GM23338 (cell line): ENCODE measurements at regions not wholly inside any gene's neighbourhood (a gene's known extent, or its start where the extent isn't known, plus 50 kb on each side); places are given as distances from the start of the nearest gene placed in this dataset.

Source experiments
- ATAC-seq: fragments of 200-7000 bp; cut with Tn5 transposase; 3 replicates; pipeline ENCODE4 v1.9.1; 2020
- DNase-seq: peaks from one replicate; pipeline ENCODE4 v3.0.0-alpha.2; 2015; ENCODE audit warnings: low spot score
- H2AFZ ChIP-seq: fragments of 200-600 bp; sonication (generic); 2 replicates; pipeline ENCODE4 v1.8.0; 2016; ENCODE audit warnings: antibody characterized with exemption, mild to moderate bottlenecking, moderate library complexity
- H3F3A ChIP-seq: fragments of 200-600 bp; sonication (generic); replicated peaks from 2 replicates; pipeline ENCODE4 v1.8.0; 2017; ENCODE audit warnings: antibody characterized with exemption, mixed run types, low read depth
- H3K27ac ChIP-seq: fragments of 200-600 bp; sonication (generic); 2 replicates; pipeline ENCODE4 v1.6.1; 2016; ENCODE audit warnings: low read depth
- H3K27me3 ChIP-seq: fragments of 200-600 bp; sonication (generic); 2 replicates; pipeline ENCODE4 v1.8.0; 2016; ENCODE audit warnings: mild to moderate bottlenecking, mixed run types, moderate library complexity; ENCODE audit not compliant: insufficient read depth
- H3K36me3 ChIP-seq: fragments of 200-600 bp; sonication (generic); 2 replicates; pipeline ENCODE4 v1.8.0; 2016; ENCODE audit warnings: mild to moderate bottlenecking; ENCODE audit not compliant: insufficient read depth
- H3K4me1 ChIP-seq: fragments of 200-600 bp; sonication (generic); 2 replicates; pipeline ENCODE4 v1.8.0; 2016; ENCODE audit warnings: mild to moderate bottlenecking, moderate library complexity; ENCODE audit not compliant: insufficient read depth
- H3K4me2 ChIP-seq: fragments of 200-600 bp; sonication (generic); 2 replicates; pipeline ENCODE4 v1.7.1; 2017; ENCODE audit warnings: mixed run types
- H3K4me3 ChIP-seq: fragments of 200-600 bp; sonication (generic); 2 replicates; pipeline ENCODE4 v1.6.1; 2016; ENCODE audit warnings: mixed run types
- H3K79me2 ChIP-seq: fragments of 200-600 bp; sonication (generic); replicated peaks from 2 replicates; pipeline ENCODE4 v1.8.0; 2017; ENCODE audit warnings: mild to moderate bottlenecking; ENCODE audit not compliant: insufficient read depth
- H3K9me2 ChIP-seq: fragments of 200-600 bp; sonication (generic); 2 replicates; pipeline ENCODE4 v1.8.0; 2017; ENCODE audit not compliant: insufficient read depth
- H4K20me1 ChIP-seq: fragments of 200-600 bp; sonication (generic); replicated peaks from 2 replicates; pipeline ENCODE4 v1.8.0; 2017; ENCODE audit warnings: mild to moderate bottlenecking; ENCODE audit not compliant: insufficient read depth
- H3K27ac Mint-ChIP-seq: 2 replicates; pipeline ENCODE4 v1.8.0; 2020; ENCODE audit warnings: inconsistent platforms, mild to moderate bottlenecking, moderate library complexity, mixed read lengths
- H3K27me3 Mint-ChIP-seq: 3 replicates; pipeline ENCODE4 v1.8.0; 2022; ENCODE audit warnings: low read depth, mild to moderate bottlenecking, moderate library complexity, mixed read lengths, inconsistent platforms; ENCODE audit not compliant: insufficient read depth, poor library complexity
- H3K36me3 Mint-ChIP-seq: 3 replicates; pipeline ENCODE4 v1.8.0; 2021; ENCODE audit warnings: low read depth, mild to moderate bottlenecking, inconsistent platforms, moderate library complexity, mixed read lengths
- H3K4me1 Mint-ChIP-seq: 3 replicates; pipeline ENCODE4 v1.8.0; 2020; ENCODE audit warnings: mild to moderate bottlenecking, inconsistent platforms, mixed read lengths
- H3K4me3 Mint-ChIP-seq: 3 replicates; pipeline ENCODE4 v1.8.0; 2021; ENCODE audit warnings: moderate library complexity, mild to moderate bottlenecking, inconsistent platforms, mixed read lengths
- H3K9me3 Mint-ChIP-seq: 3 replicates; pipeline ENCODE4 v1.8.0; 2020; ENCODE audit warnings: moderate library complexity, mild to moderate bottlenecking, inconsistent platforms, mixed read lengths
- CTCF ChIP-seq, 2 experiments: fragments of 200-600 bp in 1 of 2; sonication (generic) in 1 of 2; conservative IDR thresholded peaks; 2 replicates each; pipeline versions ENCODE4 v1.5.1 to v1.6.1; 2016 to 2017; ENCODE audit warnings: antibody characterized with exemption in 2 of 2, low read depth in 2 of 2, mild to moderate bottlenecking in 2 of 2, moderate library complexity in 1 of 2
- EZH2phosphoT487 ChIP-seq: fragments of 200-600 bp; sonication (generic); IDR thresholded peaks from one replicate; pipeline ENCODE4 v1.8.1; 2018; ENCODE audit warnings: antibody characterized with exemption; ENCODE audit not compliant: unreplicated experiment
- POLR2AphosphoS5 ChIP-seq: IDR thresholded peaks from 2 replicates; pipeline ENCODE4 v1.6.1; 2016; ENCODE audit warnings: antibody characterized with exemption, low read depth
- STAT1 ChIP-seq: IDR thresholded peaks from one replicate; pipeline ENCODE4 v1.6.1; 2016; ENCODE audit warnings: antibody characterized with exemption; ENCODE audit not compliant: unreplicated experiment
- ZNF114 ChIP-seq: fragments of 250-450 bp; sonication (Bioruptor Pico); IDR thresholded peaks from 2 replicates; pipeline ENCODE4 v1.5.0; 2020; ENCODE audit warnings: mild to moderate bottlenecking, moderate library complexity
- ZNF462 ChIP-seq: fragments of 250-450 bp; sonication (Bioruptor Pico); IDR thresholded peaks from 2 replicates; pipeline ENCODE4 v1.5.0; 2020; ENCODE audit warnings: mild to moderate bottlenecking, moderate library complexity
- TF ChIP-seq, protein P1 (sequence below): IDR thresholded peaks from 2 replicates; pipeline ENCODE4 v1.6.1; 2016; ENCODE audit warnings: antibody characterized with exemption

DNA sequence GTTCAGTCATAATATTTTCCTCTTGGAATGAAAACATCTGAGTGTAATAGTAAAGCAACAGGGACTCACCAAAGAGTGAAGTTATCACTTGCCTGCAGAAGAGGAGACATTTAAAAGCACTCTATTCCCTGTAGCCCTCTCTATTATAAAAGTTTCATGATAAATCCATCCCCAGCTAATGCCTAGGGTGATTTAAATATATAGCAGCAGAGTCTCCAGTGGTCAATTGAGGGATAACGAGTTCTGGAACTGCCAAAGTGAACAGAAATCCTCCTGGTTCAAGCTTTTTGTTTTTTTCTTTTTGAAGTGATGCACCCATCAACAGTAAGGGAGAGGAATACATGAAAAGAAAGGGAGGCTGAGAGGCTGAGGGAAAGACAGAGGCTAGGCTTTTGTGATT lies 87.3 kb downstream of the EVX1 start:
- H3K27ac Mint-ChIP-seq = no peak overlapping the region
- no peak overlapping the region for H3K4me3 Mint-ChIP-seq
- no peaks in the 10 kb centered on the region for H3K79me2 ChIP-seq
- H3K4me3 ChIP-seq = no peak overlapping the region
- no peaks in the 10 kb centered on the region for H4K20me1 ChIP-seq
- H3K27me3 ChIP-seq = no peaks in the 10 kb centered on the region
- H3K4me2 ChIP-seq = no peak overlapping the region
- no peaks in the 10 kb centered on the region for H3K4me1 Mint-ChIP-seq
- no peaks in the 10 kb centered on the region for H3K36me3 Mint-ChIP-seq
- DNase-seq = peak; percentile 28
- H3K9me3 Mint-ChIP-seq = peaks cover 4% of the 10 kb centered on the region; the same call in 1 of the 3 replicates
- no peaks in the 10 kb centered on the region for H3F3A ChIP-seq
- H3K27me3 Mint-ChIP-seq = no peaks in the 10 kb centered on the region
- no peak overlapping the region for H2AFZ ChIP-seq
- no peaks in the 10 kb centered on the region for H3K36me3 ChIP-seq
- H3K9me2 ChIP-seq = peaks cover 3% of the 10 kb centered on the region
- ATAC-seq = no peak; the same call in 2 of the 3 replicates
- no peaks in the 10 kb centered on the region for H3K4me1 ChIP-seq
- TF ChIP-seq CTCF (conservative IDR thresholded peaks at IDR 0.05; ENCODE audit: low read depth in 2 of 2) = peak; percentile 8 to 42; a peak in 1 of 4 replicates
- no peak for TF ChIP-seq STAT1
- no peak overlapping the region for H3K27ac ChIP-seq

DNA sequence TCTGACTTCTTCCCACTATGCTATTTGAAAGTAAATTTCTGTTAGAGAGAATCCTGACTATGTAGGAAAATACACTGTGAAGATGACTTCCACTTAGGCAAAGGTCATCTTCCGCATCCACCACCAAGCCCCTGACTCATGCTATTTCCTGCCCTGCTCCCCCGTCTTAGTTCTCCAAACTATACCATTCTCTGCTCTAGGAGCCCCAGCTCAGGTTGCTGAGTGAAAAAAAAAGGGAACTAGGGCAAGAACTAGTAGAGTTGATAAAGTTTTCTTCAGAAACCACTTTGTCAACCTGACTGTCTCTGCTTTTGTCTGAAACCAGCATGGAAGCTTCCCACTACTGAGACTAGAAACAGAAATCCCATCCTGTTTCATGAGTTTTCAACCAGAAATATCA lies 96.9 kb downstream of the EVX1 start:
- Histone ChIP-seq H4K20me1 (no peaks in the 10 kb centered on the region), H3K27me3 (no peaks in the 10 kb centered on the region), H2AFZ (peak overlapping the region; percentile 66; the same call in 1 of the 2 replicates), H3F3A (no peaks in the 10 kb centered on the region), H3K4me1 (peaks cover 4% of the 10 kb centered on the region), H3K79me2 (no peaks in the 10 kb centered on the region), H3K36me3 (no peaks in the 10 kb centered on the region), H3K27ac (no peak overlapping the region), H3K9me2 (no peaks in the 10 kb centered on the region), H3K4me2 (no peak overlapping the region), H3K4me3 (no peak overlapping the region)
- Mint-ChIP-seq H3K4me1 (peaks cover 5% of the 10 kb centered on the region; the same call in 2 of the 3 replicates), H3K9me3 (no peaks in the 10 kb centered on the region), H3K27me3 (no peaks in the 10 kb centered on the region), H3K36me3 (no peaks in the 10 kb centered on the region), H3K27ac (no peak overlapping the region), H3K4me3 (no peak overlapping the region)
- no peak for ATAC-seq
- DNase-seq = no peak
- no peak for TF ChIP-seq ZNF114 (CRISPR knock-in tag)

- no peaks in the 10 kb centered on the region for H3K36me3 ChIP-seq
- H3K4me3 Mint-ChIP-seq = no peak overlapping the region
- TF ChIP-seq POLR2AphosphoS5 (no peak), ZNF462 (no peak), EZH2phosphoT487 (no peak)
- TF ChIP-seq, protein P1, sequence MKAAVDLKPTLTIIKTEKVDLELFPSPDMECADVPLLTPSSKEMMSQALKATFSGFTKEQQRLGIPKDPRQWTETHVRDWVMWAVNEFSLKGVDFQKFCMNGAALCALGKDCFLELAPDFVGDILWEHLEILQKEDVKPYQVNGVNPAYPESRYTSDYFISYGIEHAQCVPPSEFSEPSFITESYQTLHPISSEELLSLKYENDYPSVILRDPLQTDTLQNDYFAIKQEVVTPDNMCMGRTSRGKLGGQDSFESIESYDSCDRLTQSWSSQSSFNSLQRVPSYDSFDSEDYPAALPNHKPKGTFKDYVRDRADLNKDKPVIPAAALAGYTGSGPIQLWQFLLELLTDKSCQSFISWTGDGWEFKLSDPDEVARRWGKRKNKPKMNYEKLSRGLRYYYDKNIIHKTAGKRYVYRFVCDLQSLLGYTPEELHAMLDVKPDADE = no peak
Observed at GRCh38 chr7:27344471-27344870, 101.9 kb downstream of the EVX1 start.

More at GRCh38 chr7:27344471-27344870, 101.9 kb downstream of the EVX1 start:
- Mint-ChIP-seq H3K9me3 (no peaks in the 10 kb centered on the region), H3K36me3 (no peaks in the 10 kb centered on the region), H3K4me1 (peaks cover 19% of the 10 kb centered on the region), H3K27ac (peak overlapping the region; percentile 72; the same call in 1 of the 2 replicates), H3K27me3 (peaks cover 6% of the 10 kb centered on the region)
- Histone ChIP-seq H3K27me3 (no peaks in the 10 kb centered on the region), H3K27ac (no peak overlapping the region), H3K4me1 (peaks cover 12% of the 10 kb centered on the region), H3K79me2 (no peaks in the 10 kb centered on the region), H3F3A (no peaks in the 10 kb centered on the region), H3K4me3 (no peak overlapping the region), H3K9me2 (no peaks in the 10 kb centered on the region), H4K20me1 (no peaks in the 10 kb centered on the region), H3K4me2 (0 out of 2 replicates have a peak overlapping the region, but pooled peaks have one; percentile 21), H2AFZ (no peak overlapping the region)
- DNase-seq = no peak
- ATAC-seq = no peak
